ENCODE measurements at regions not wholly inside any gene's neighbourhood (a gene's known extent, or its start where the extent isn't known, plus 50 kb on each side); places are given as distances from the start of the nearest gene placed in this dataset.
A peak's percentile ranks its signal among the peaks of the same experiment; 100 is the strongest.

GRCh38 chr16:27123795-27124409 lies 57.2 kb downstream of the C16orf82 start:
- no peak for DNase-seq

GRCh38 chr16:27127308-27127707 lies 60.6 kb downstream of the C16orf82 start:
- peak; percentile 36 for DNase-seq

- DNase-seq = no peak
These were observed 62.7 kb downstream of the C16orf82 start for GRCh38 chr16:27129401-27129800.

- no peak for DNase-seq
These were observed 65.1 kb upstream of the KDM8 start for GRCh38 chr16:27138257-27138656.

GRCh38 chr16:27145630-27146029 lies 57.7 kb upstream of the KDM8 start:
- DNase-seq = no peak

- DNase-seq = no peak
These were observed 53.3 kb upstream of the KDM8 start for GRCh38 chr16:27149986-27150385.

GRCh38 chr16:27152121-27152520 lies 51.2 kb upstream of the KDM8 start:
- no peak for DNase-seq

- no peak for DNase-seq
These were observed 50.5 kb upstream of the KDM8 start for GRCh38 chr16:27152801-27153200.
